CD14-positive monocyte (primary cell): ENCODE measurements at regions not wholly inside any gene's neighbourhood (a gene's known extent, or its start where the extent isn't known, plus 50 kb on each side); places are given as distances from the start of the nearest gene placed in this dataset.

Experiments used
- DNase-seq, 3 donors: peaks; one replicate each; pipeline ENCODE4 v3.0.0-alpha.2; 2011 to 2022
- H2AFZ ChIP-seq: 2 replicates; pipeline ENCODE4 v1.6.0; 2012; ENCODE audit warnings: mild to moderate bottlenecking, low read depth, low read length, inconsistent platforms; ENCODE audit not compliant: insufficient read depth, poor library complexity, severe bottlenecking
- H3K27ac ChIP-seq, 2 donors: 1 replicate in 1 of 2; 2 replicates in 1 of 2; pipeline ENCODE4 v1.5.1; 2012 to 2013; ENCODE audit warnings: low read length in 2 of 2, control low read depth in 1 of 2, inconsistent platforms in 1 of 2, low read depth in 1 of 2, mild to moderate bottlenecking in 1 of 2
- H3K27me3 ChIP-seq, 2 donors: one replicate each; pipeline versions ENCODE4 v1.6.0 to v1.6.1; 2011 to 2013; ENCODE audit warnings: low read length in 2 of 2; ENCODE audit not compliant: control insufficient read depth in 2 of 2, insufficient read depth in 2 of 2
- H3K36me3 ChIP-seq, 2 donors: replicated peaks in 1 of 2; 1 replicate in 1 of 2; 2 replicates in 1 of 2; pipeline versions ENCODE4 v1.5.1 to v1.6.1; 2012 to 2013; ENCODE audit warnings: low read length in 2 of 2, control low read depth in 1 of 2, inconsistent platforms in 1 of 2, mild to moderate bottlenecking in 1 of 2; ENCODE audit not compliant: insufficient read depth in 2 of 2, control insufficient read depth in 1 of 2
- H3K4me1 ChIP-seq, 2 donors: 1 replicate in 1 of 2; 2 replicates in 1 of 2; pipeline versions ENCODE4 v1.5.1 to v1.6.1; 2012 to 2013; ENCODE audit warnings: low read length in 2 of 2, control low read depth in 1 of 2, inconsistent platforms in 1 of 2, mild to moderate bottlenecking in 1 of 2, moderate library complexity in 1 of 2; ENCODE audit not compliant: insufficient read depth in 2 of 2, control insufficient read depth in 1 of 2
- H3K4me2 ChIP-seq: replicated peaks from 2 replicates; pipeline ENCODE3; 2012; ENCODE audit warnings: low read length, moderate library complexity, mild to moderate bottlenecking; ENCODE audit not compliant: poor library complexity, severe bottlenecking; ENCODE audit errors: extremely low read depth
- H3K4me3 ChIP-seq, 3 experiments: fragments of 200-600 bp in 1 of 3; sonication (generic) in 1 of 3; replicated peaks in 1 of 3; 1 replicate in 2 of 3; 2 replicates in 1 of 3; pipeline ENCODE4 v1.5.1; 2011 to 2013; ENCODE audit warnings: low read length in 3 of 3, mild to moderate bottlenecking in 3 of 3, control low read depth in 2 of 3, low read depth in 2 of 3, inconsistent platforms in 1 of 3, moderate library complexity in 1 of 3
- H3K79me2 ChIP-seq: 2 replicates; pipeline ENCODE4 v1.6.0; 2012; ENCODE audit warnings: mild to moderate bottlenecking, control low read depth, inconsistent platforms, low read length, moderate library complexity; ENCODE audit not compliant: insufficient read depth
- H3K9ac ChIP-seq: 2 replicates; pipeline ENCODE4 v1.6.0; 2017; ENCODE audit warnings: low read length, mild to moderate bottlenecking; ENCODE audit not compliant: insufficient read depth, poor library complexity, severe bottlenecking
- H3K9me3 ChIP-seq, 2 donors: replicated peaks in 1 of 2; 1 replicate in 1 of 2; 2 replicates in 1 of 2; pipeline versions ENCODE4 v1.5.1 to v1.6.1; 2012 to 2013; ENCODE audit warnings: low read length in 2 of 2, control low read depth in 1 of 2; ENCODE audit not compliant: control insufficient read depth in 1 of 2, insufficient read depth in 1 of 2
- H4K20me1 ChIP-seq: 2 replicates; pipeline ENCODE4 v1.6.0; 2012; ENCODE audit warnings: mild to moderate bottlenecking, low read length, control low read depth, moderate library complexity; ENCODE audit not compliant: insufficient read depth
- H3K27ac Mint-ChIP-seq, 7 donors: one replicate each; pipeline ENCODE4 v1.8.0; 2020; ENCODE audit warnings: mild to moderate bottlenecking in 7 of 7, mixed read lengths in 7 of 7, moderate library complexity in 6 of 7, inconsistent platforms in 2 of 7
- H3K27me3 Mint-ChIP-seq, 3 donors: one replicate each; pipeline ENCODE4 v1.8.0; 2021 to 2022; ENCODE audit warnings: low read depth in 3 of 3, mild to moderate bottlenecking in 3 of 3, mixed read lengths in 3 of 3, moderate library complexity in 3 of 3, inconsistent platforms in 1 of 3
- H3K36me3 Mint-ChIP-seq, 2 donors: one replicate each; pipeline ENCODE4 v1.8.0; 2020; ENCODE audit warnings: mixed read lengths in 2 of 2, inconsistent platforms in 1 of 2, mild to moderate bottlenecking in 1 of 2
- H3K4me1 Mint-ChIP-seq: one replicate; pipeline ENCODE4 v1.8.0; 2020; ENCODE audit warnings: mild to moderate bottlenecking, mixed read lengths
- H3K4me3 Mint-ChIP-seq, 2 donors: one replicate each; pipeline ENCODE4 v1.8.0; 2020; ENCODE audit warnings: mild to moderate bottlenecking in 2 of 2, mixed read lengths in 2 of 2, moderate library complexity in 1 of 2
- H3K9me3 Mint-ChIP-seq, 7 donors: one replicate each; pipeline ENCODE4 v1.8.0; 2020 to 2022; ENCODE audit warnings: mixed read lengths in 7 of 7, mild to moderate bottlenecking in 6 of 7, moderate library complexity in 6 of 7, inconsistent platforms in 2 of 7
- WGBS: methylation state at CpG from one replicate; pipeline ENCODE4 v1.1.5; 2013; ENCODE audit warnings: missing lambda C conversion rate; ENCODE audit not compliant: insufficient coverage; 5-methylcytosine and 5-hydroxymethylcytosine counted together
- intact Hi-C, 2 donors: fragments of 100-400 bp; cut with micrococcal nuclease; formaldehyde crosslinking; loops; one replicate each; pipeline versions ENCODE4 v1.15.0 to v1.15.1; 2023
- TF ChIP-seq, protein P1 (sequence below): fragments of 200-600 bp; IDR thresholded peaks from one replicate; pipeline ENCODE4 v1.8.0; 2022; ENCODE audit warnings: antibody characterized with exemption, mild to moderate bottlenecking

DNA sequence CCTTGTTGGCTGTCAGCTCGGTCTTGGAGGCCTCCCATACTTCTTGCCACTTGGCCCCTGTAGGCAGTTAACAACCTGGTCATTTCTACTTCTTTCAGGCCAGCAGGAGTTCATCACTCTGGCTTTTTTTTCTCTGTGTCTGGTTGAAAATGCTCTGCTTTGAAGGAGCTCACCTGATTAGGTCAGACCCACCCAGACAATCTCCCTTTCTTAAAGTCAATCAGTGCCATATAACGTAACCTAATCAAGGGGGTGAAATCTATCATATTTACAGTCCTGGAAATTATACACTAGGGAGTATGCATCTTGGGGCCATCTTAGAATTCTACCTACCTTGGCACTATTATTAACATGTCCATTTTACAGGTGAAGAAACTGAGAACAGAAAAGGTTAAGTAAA, 155.4 kb downstream of the SREK1 start:
- Histone ChIP-seq H3K4me1 (no peaks in the 10 kb centered on the region), H3K79me2 (no peaks in the 10 kb centered on the region), H2AFZ (no peak overlapping the region), H3K36me3 (no peaks in the 10 kb centered on the region), H3K4me3 (no peak overlapping the region), H3K27ac (no peak overlapping the region), H3K9ac (no peak overlapping the region), H3K9me3 (no peaks in the 10 kb centered on the region), H3K4me2 (no peak overlapping the region), H3K27me3 (no peaks in the 10 kb centered on the region), H4K20me1 (no peaks in the 10 kb centered on the region)
- intact Hi-C loops = no loop called here
- Mint-ChIP-seq H3K4me3 (no peak overlapping the region), H3K4me1 (no peaks in the 10 kb centered on the region), H3K9me3 (peaks cover 0 to 3% (median 0%) of the 10 kb centered on the region in 7 donors), H3K27me3 (peaks cover 5% of the 10 kb centered on the region in 3 donors), H3K36me3 (no peaks in the 10 kb centered on the region), H3K27ac (no peak overlapping the region)
- TF ChIP-seq, protein P1, sequence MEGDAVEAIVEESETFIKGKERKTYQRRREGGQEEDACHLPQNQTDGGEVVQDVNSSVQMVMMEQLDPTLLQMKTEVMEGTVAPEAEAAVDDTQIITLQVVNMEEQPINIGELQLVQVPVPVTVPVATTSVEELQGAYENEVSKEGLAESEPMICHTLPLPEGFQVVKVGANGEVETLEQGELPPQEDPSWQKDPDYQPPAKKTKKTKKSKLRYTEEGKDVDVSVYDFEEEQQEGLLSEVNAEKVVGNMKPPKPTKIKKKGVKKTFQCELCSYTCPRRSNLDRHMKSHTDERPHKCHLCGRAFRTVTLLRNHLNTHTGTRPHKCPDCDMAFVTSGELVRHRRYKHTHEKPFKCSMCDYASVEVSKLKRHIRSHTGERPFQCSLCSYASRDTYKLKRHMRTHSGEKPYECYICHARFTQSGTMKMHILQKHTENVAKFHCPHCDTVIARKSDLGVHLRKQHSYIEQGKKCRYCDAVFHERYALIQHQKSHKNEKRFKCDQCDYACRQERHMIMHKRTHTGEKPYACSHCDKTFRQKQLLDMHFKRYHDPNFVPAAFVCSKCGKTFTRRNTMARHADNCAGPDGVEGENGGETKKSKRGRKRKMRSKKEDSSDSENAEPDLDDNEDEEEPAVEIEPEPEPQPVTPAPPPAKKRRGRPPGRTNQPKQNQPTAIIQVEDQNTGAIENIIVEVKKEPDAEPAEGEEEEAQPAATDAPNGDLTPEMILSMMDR = no peak
- no peak for DNase-seq
- WGBS = no CpG with 5 or more reads among the region's 2 CpGs

- H3K9ac ChIP-seq = no peak overlapping the region
- H3K4me1 ChIP-seq = no peaks in the 10 kb centered on the region
- intact Hi-C loops = no loop called here
- H3K4me2 ChIP-seq = no peak overlapping the region
- DNase-seq = no peak
- H3K79me2 ChIP-seq = no peaks in the 10 kb centered on the region
- no peak overlapping the region for H2AFZ ChIP-seq
- H3K4me1 Mint-ChIP-seq = no peaks in the 10 kb centered on the region
- H3K9me3 Mint-ChIP-seq = peaks cover 0 to 3% (median 0%) of the 10 kb centered on the region in 7 donors
- no peak overlapping the region for H3K27ac Mint-ChIP-seq
- no peaks in the 10 kb centered on the region for H3K36me3 Mint-ChIP-seq
- H4K20me1 ChIP-seq = no peaks in the 10 kb centered on the region
- TF ChIP-seq, protein P1 = no peak
- WGBS = 96% methylated on average over 12 of the region's 12 CpGs
- H3K27me3 Mint-ChIP-seq = peaks cover 5 to 15% (median 8%) of the 10 kb centered on the region in 3 donors
- H3K9me3 ChIP-seq = no peaks in the 10 kb centered on the region
- no peaks in the 10 kb centered on the region for H3K27me3 ChIP-seq
- H3K4me3 ChIP-seq = no peak overlapping the region
- H3K36me3 ChIP-seq = no peaks in the 10 kb centered on the region
- no peak overlapping the region for H3K27ac ChIP-seq
- H3K4me3 Mint-ChIP-seq = no peak overlapping the region
Observed at GRCh38 chr5:66302344-66302743, 158.2 kb downstream of the SREK1 start.
